GM12874 (cell line): ENCODE measurements at regions not wholly inside any gene's neighbourhood (a gene's known extent, or its start where the extent isn't known, plus 50 kb on each side); places are given as distances from the start of the nearest gene placed in this dataset.

Experiments used
- CTCF ChIP-seq: IDR thresholded peaks from 2 replicates; pipeline ENCODE4 v1.5.1; 2011; ENCODE audit warnings: low read depth, mild to moderate bottlenecking, control low read depth, low read length, moderate library complexity; ENCODE audit not compliant: insufficient read depth

DNA sequence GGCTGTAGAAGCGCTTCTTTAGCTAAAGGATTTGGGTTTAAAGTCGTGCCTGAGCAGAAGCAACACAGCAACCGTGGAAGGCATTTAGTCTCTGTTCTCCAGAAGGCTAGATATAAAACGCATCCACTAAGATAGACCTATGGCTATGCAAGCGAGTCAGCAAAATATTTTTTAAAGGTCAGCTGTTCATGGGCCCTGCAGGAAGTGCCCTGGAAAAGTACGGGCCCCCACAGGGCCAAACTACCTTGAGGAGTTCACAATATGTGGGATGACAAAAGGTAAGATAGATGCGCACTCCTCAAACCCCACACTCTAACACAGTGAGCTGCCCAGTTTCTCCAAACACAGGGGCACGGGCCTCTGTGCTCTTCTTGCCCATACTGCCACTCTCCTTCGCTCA lies 261.6 kb downstream of the VPS13C start:
- TF ChIP-seq CTCF = no peak

DNA sequence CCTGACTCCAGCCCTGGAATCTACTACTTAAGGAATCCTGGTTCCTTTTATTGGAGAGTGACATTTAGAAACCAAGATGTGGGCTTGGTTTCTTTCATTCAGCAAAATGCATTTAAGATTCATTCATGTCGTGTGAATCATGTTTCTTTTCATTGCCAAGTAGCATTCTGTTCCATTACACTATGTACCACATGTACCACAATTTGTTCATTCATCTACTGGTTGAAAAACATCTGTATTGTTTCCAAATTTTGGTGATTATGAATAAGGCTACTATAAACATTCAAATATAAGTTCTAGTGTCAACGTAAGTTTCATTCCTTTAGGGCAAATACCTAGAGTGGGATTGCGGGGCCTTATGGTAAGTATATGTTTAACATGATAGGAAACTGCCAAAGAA lies 264.2 kb downstream of the VPS13C start:
- no peak for TF ChIP-seq CTCF

DNA sequence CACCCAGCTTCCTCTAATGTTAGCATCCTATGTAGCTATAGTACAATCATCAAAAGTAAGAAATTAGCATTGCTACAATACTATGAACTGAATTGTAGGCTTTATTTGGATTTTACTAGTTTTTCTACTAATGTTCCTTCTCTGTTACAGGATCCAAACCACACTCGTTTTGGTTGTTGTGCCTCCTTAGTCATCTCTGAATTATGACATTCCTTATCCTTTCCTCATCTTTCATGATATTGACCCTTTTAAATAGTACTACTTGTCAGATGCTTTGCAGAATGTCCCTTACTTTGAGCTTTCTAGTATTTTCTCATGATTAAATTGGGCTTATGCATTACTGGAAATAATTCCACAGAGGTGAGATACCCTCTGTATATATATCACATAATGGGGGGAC lies 265.4 kb downstream of the VPS13C start:
- TF ChIP-seq CTCF = no peak

- TF ChIP-seq CTCF = no peak
Measured at GRCh38 chr15:61794276-61794675, 266.0 kb downstream of the VPS13C start.

GRCh38 chr15:61784734-61785133 lies 275.5 kb downstream of the VPS13C start:
- TF ChIP-seq CTCF = no peak

- no peak for TF ChIP-seq CTCF
Measured at GRCh38 chr15:61780278-61780980, 279.8 kb downstream of the VPS13C start.

GRCh38 chr15:61777689-61778088 lies 282.6 kb downstream of the VPS13C start:
- no peak for TF ChIP-seq CTCF

- TF ChIP-seq CTCF = no peak
Measured at GRCh38 chr15:61769557-61769956, 290.7 kb downstream of the VPS13C start.
